Tibial artery (tissue), 4 donors: ENCODE measurements at regions not wholly inside any gene's neighbourhood (a gene's known extent, or its start where the extent isn't known, plus 50 kb on each side); places are given as distances from the start of the nearest gene placed in this dataset.

Experiments used
- DNase-seq, 2 donors: peaks; one replicate each; pipeline ENCODE4 v3.0.0-alpha.2; 2019
- H3K27ac ChIP-seq, 2 donors: fragments of 200-600 bp; sonication (generic) in 1 of 2; 1 replicate in 1 of 2; 2 replicates in 1 of 2; pipeline ENCODE4 v1.5.1; 2018 to 2019; ENCODE audit warnings: mild to moderate bottlenecking in 1 of 2
- H3K27me3 ChIP-seq, 2 donors: fragments of 200-600 bp; sonication (generic) in 1 of 2; one replicate each; pipeline versions ENCODE4 v1.5.1 to v1.6.0; 2016 to 2019
- H3K36me3 ChIP-seq, 3 donors: fragments of 200-600 bp; sonication (generic) in 2 of 3; one replicate each; pipeline ENCODE4 v1.5.1; 2016 to 2019; ENCODE audit warnings: mild to moderate bottlenecking in 2 of 3
- H3K4me1 ChIP-seq, 4 donors: fragments of 200-600 bp; sonication (generic) in 2 of 4; 1 replicate in 3 of 4; 2 replicates in 1 of 4; pipeline ENCODE4 v1.5.1; 2016 to 2019
- H3K4me3 ChIP-seq, 2 donors: fragments of 200-600 bp; sonication (generic) in 1 of 2; 1 replicate in 1 of 2; 2 replicates in 1 of 2; pipeline ENCODE4 v1.5.1; 2018 to 2019; ENCODE audit warnings: mild to moderate bottlenecking in 2 of 2
- H3K9me3 ChIP-seq, 3 donors: fragments of 200-600 bp; sonication (generic) in 1 of 3; one replicate each; pipeline ENCODE4 v1.5.1; 2016 to 2019
- intact Hi-C: fragments of 100-400 bp; cut with DNase I; formaldehyde crosslinking; loops from one replicate; pipeline ENCODE4 v1.15.0; 2023; ENCODE audit warnings: low total_unique reads
- TF ChIP-seq, protein P1 (sequence below), 2 experiments: fragments of 200-600 bp in 1 of 2; fragments of 450-650 bp in 1 of 2; IDR thresholded peaks; one replicate each; pipeline ENCODE4 v1.5.1; 2017 to 2019; ENCODE audit warnings: antibody characterized with exemption in 2 of 2, mild to moderate bottlenecking in 1 of 2, moderate library complexity in 1 of 2

DNA sequence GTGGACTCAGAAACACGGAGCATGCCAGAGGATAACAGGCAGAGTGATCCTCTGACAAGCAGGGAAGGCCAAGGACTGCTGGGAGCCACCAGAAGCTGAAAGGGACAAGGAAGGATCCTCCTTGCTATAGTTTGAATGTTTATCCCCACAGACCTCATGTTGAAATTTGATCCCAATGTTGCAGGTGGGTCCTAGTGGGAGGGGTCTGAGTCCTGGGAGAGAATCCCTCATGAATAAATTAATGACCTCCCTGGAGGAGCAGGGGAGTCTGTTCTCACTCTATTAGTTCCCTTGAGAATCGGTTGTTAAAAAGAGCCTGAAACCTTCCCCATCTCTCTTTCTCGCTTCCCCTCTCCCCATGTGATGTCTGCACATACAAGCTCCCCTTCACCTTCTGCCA lies 124.4 kb downstream of the FBXO15 start:
- Histone ChIP-seq H3K36me3 (no peaks in the 10 kb centered on the region), H3K27me3 (no peaks in the 10 kb centered on the region), H3K4me1 (no peaks in the 10 kb centered on the region), H3K4me3 (no peak overlapping the region), H3K27ac (no peak overlapping the region), H3K9me3 (no peaks in the 10 kb centered on the region)
- intact Hi-C loops, result no loop called here
- TF ChIP-seq, protein P1, sequence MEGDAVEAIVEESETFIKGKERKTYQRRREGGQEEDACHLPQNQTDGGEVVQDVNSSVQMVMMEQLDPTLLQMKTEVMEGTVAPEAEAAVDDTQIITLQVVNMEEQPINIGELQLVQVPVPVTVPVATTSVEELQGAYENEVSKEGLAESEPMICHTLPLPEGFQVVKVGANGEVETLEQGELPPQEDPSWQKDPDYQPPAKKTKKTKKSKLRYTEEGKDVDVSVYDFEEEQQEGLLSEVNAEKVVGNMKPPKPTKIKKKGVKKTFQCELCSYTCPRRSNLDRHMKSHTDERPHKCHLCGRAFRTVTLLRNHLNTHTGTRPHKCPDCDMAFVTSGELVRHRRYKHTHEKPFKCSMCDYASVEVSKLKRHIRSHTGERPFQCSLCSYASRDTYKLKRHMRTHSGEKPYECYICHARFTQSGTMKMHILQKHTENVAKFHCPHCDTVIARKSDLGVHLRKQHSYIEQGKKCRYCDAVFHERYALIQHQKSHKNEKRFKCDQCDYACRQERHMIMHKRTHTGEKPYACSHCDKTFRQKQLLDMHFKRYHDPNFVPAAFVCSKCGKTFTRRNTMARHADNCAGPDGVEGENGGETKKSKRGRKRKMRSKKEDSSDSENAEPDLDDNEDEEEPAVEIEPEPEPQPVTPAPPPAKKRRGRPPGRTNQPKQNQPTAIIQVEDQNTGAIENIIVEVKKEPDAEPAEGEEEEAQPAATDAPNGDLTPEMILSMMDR (IDR thresholded peaks at IDR 0.05), result no peak
- no peak for DNase-seq

DNA sequence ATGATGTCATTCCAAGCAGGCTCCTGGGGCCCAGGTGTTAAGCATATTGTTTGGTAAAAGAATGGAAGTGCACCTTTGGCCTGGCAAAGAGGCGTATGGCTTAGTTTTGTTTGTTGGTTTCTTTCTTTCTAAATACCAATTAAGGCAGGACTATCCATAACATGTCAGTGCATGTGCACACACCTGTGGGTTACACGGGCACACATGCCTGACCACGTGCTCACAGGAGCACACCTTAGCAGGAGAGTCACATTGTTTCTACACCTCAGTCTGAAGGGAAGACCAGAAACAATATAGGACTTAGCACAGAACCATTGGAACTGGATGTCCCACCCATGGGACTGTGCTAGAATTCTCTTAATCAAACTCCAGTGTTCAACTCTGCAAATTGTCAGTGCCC lies 127.8 kb downstream of the FBXO15 start:
- no peak overlapping the region for H3K4me3 ChIP-seq
- no peaks in the 10 kb centered on the region for H3K4me1 ChIP-seq
- intact Hi-C loops, result no loop called here
- H3K27me3 ChIP-seq, result no peaks in the 10 kb centered on the region
- H3K36me3 ChIP-seq, result no peaks in the 10 kb centered on the region
- TF ChIP-seq, protein P1 (IDR thresholded peaks at IDR 0.05), result no peak
- DNase-seq, result no peak
- H3K9me3 ChIP-seq, result no peaks in the 10 kb centered on the region
- no peak overlapping the region for H3K27ac ChIP-seq

DNA sequence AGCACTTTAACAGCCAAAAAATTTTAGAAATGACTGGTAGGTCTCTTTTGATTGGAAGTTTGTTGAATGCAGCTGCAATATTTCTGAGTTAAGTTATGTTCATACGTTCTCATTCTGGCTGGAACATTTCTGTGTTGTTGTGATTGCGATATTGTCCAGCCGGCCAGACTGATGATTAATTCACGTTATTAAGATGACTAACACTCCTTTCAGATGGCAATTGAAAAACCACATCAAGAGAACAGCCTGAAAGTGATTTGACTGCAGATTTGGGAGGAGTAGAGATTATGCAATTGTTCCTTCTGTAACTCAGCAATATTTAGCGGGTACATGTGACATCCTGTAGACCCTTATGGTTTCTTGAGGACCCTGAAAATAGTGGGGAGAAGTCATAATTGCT lies 133.7 kb downstream of the FBXO15 start:
- TF ChIP-seq, protein P1 (IDR thresholded peaks at IDR 0.05), result no peak
- no peak for DNase-seq
- Histone ChIP-seq H3K4me1 (no peaks in the 10 kb centered on the region), H3K9me3 (no peaks in the 10 kb centered on the region), H3K4me3 (no peak overlapping the region), H3K27ac (no peak overlapping the region), H3K27me3 (no peaks in the 10 kb centered on the region), H3K36me3 (no peaks in the 10 kb centered on the region)
- intact Hi-C loops, result no loop called here

DNA sequence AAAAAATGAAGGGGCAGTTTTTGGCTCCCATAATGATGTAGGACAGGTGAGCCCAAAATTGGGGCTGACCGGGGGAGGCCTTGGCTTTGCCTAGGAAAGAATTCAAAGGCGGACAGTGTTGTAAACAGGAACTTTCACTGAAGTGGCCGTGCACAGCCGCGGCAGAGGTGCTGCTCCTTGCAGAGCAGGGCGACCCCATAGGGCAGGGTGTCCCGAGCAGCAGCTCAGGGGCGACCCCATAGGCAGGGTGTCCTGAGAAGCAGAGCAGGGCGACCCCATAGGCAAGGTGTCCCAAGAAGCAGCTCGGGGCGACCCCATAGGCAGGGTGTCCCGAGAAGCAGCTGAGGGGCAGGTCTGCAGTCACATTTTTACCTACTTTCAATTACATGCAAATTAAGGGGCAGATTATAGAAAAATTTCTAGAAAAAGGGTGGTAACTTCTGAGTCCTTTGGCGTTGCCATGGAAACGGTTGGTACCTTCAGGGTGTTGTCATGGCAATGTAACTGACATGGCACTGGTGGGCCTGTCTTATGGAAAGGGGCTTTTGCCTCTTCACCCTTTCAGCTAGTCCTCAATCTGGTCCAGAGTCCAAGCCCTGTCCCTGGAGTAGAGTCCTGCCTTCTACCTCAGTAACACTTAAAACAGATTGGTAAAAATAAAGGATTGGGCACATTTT lies 134.5 kb downstream of the FBXO15 start:
- no peak for DNase-seq
- no peak overlapping the region for H3K4me3 ChIP-seq
- intact Hi-C loops, result no loop called here
- H3K9me3 ChIP-seq, result no peaks in the 10 kb centered on the region
- no peaks in the 10 kb centered on the region for H3K36me3 ChIP-seq
- no peak overlapping the region for H3K27ac ChIP-seq
- no peaks in the 10 kb centered on the region for H3K27me3 ChIP-seq
- TF ChIP-seq, protein P1 (IDR thresholded peaks at IDR 0.05), result no peak
- H3K4me1 ChIP-seq, result no peaks in the 10 kb centered on the region

DNA sequence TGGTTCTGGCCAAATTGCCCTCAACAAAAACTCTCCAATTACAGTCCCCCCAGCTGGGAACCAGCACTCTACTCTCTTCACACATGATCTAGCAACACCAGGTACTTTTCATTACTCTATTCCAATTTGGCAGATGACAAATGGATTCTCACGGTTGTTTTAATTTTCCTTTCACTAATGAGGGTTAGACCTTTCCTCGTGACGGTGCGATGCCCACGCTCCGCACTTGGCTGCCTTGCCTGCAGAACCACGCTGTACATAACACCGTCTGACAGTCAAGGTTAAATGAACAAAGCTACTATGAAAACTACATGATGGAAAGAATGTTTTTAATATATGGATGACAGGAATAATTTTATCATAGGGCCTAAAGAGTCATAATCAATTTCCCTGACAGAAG lies 141.5 kb downstream of the FBXO15 start:
- Histone ChIP-seq H3K36me3 (no peaks in the 10 kb centered on the region), H3K27me3 (no peaks in the 10 kb centered on the region), H3K27ac (no peak overlapping the region), H3K9me3 (no peaks in the 10 kb centered on the region), H3K4me1 (no peaks in the 10 kb centered on the region), H3K4me3 (no peak overlapping the region)
- TF ChIP-seq, protein P1 (IDR thresholded peaks at IDR 0.05), result no peak
- no peak for DNase-seq
- intact Hi-C loops, result no loop called here
